ENCODE measurements at regions not wholly inside any gene's neighbourhood (a gene's known extent, or its start where the extent isn't known, plus 50 kb on each side); places are given as distances from the start of the nearest gene placed in this dataset.

- TF ChIP-seq EZH2 (IDR thresholded peaks at IDR 0.05; ENCODE audit: borderline replicate concordance) (no peak), CTCF (IDR thresholded peaks at IDR 0.05; ENCODE audit: poor library complexity) (no peak), EZH2phosphoT487 (IDR thresholded peaks at IDR 0.05; ENCODE audit: low read depth, severe bottlenecking, unreplicated experiment) (no peak)
Measured at GRCh38 chr1:90435351-90435750, 281.8 kb downstream of the BARHL2 start.
